HAP-1 (cell line): ENCODE measurements at regions not wholly inside any gene's neighbourhood (a gene's known extent, or its start where the extent isn't known, plus 50 kb on each side); places are given as distances from the start of the nearest gene placed in this dataset.

Source experiments
- DNase-seq, 2 experiments: peaks; one replicate each; pipeline ENCODE4 v3.0.0-alpha.2; 2016 to 2020; ENCODE audit warnings: low spot score in 2 of 2
- H3K27me3 ChIP-seq: fragments of 250-450 bp; sonication (Bioruptor Pico); 2 replicates; pipeline ENCODE4 v1.5.1; 2020; ENCODE audit warnings: low read depth, mild to moderate bottlenecking, moderate library complexity
- H3K36me3 ChIP-seq: fragments of 250-450 bp; sonication (Bioruptor Pico); replicated peaks from 2 replicates; pipeline ENCODE4 v1.5.1; 2020; ENCODE audit warnings: mild to moderate bottlenecking
- H3K4me1 ChIP-seq: fragments of 250-450 bp; sonication (Bioruptor Pico); 2 replicates; pipeline ENCODE4 v1.5.1; 2020; ENCODE audit warnings: mild to moderate bottlenecking
- H3K4me3 ChIP-seq: fragments of 250-450 bp; sonication (Bioruptor Pico); 2 replicates; pipeline ENCODE4 v1.5.1; 2020; ENCODE audit warnings: mild to moderate bottlenecking, moderate library complexity
- H3K9me3 ChIP-seq: fragments of 250-450 bp; sonication (Bioruptor Pico); 2 replicates; pipeline ENCODE4 v1.5.1; 2020; ENCODE audit warnings: mild to moderate bottlenecking, moderate library complexity
- in situ Hi-C: fragments of 300-500 bp; cut with MboI; formaldehyde crosslinking; loops from 3 replicates; pipeline ENCODE4 v1.14.3; 2020; ENCODE audit warnings: low sequenced_read_pairs, inconsistent platforms, mixed read lengths

GRCh38 chr4:129908117-129908516 is 812.2 kb downstream of the C4orf33 start:
- Histone ChIP-seq H3K27me3 (no peaks in the 10 kb centered on the region), H3K9me3 (no peaks in the 10 kb centered on the region), H3K4me1 (no peaks in the 10 kb centered on the region), H3K36me3 (no peaks in the 10 kb centered on the region), H3K4me3 (no peak overlapping the region)
- in situ Hi-C loops, result no loop called here
- DNase-seq, result no peak

GRCh38 chr4:129916991-129917390 is 821.0 kb downstream of the C4orf33 start:
- Histone ChIP-seq H3K27me3 (no peaks in the 10 kb centered on the region), H3K4me3 (no peak overlapping the region), H3K4me1 (no peaks in the 10 kb centered on the region), H3K9me3 (no peaks in the 10 kb centered on the region), H3K36me3 (no peaks in the 10 kb centered on the region)
- in situ Hi-C loops, result no loop called here
- DNase-seq, result no peak

- Histone ChIP-seq H3K4me3 (no peak overlapping the region), H3K4me1 (no peaks in the 10 kb centered on the region), H3K27me3 (no peaks in the 10 kb centered on the region), H3K36me3 (no peaks in the 10 kb centered on the region), H3K9me3 (no peaks in the 10 kb centered on the region)
- no peak for DNase-seq
- in situ Hi-C loops, result no loop called here
Measured at GRCh38 chr4:129917651-129918050, 821.7 kb downstream of the C4orf33 start.

- Histone ChIP-seq H3K27me3 (no peaks in the 10 kb centered on the region), H3K4me3 (no peak overlapping the region), H3K36me3 (no peaks in the 10 kb centered on the region), H3K9me3 (no peaks in the 10 kb centered on the region), H3K4me1 (no peaks in the 10 kb centered on the region; the same call in 1 of the 2 replicates)
- in situ Hi-C loops, result no loop called here
- peak in 1 of 2 experiments; percentile 4 for DNase-seq
Measured at GRCh38 chr4:129926936-129927335, 831.0 kb downstream of the C4orf33 start.

- no peak overlapping the region for H3K4me3 ChIP-seq
- H3K36me3 ChIP-seq, result no peaks in the 10 kb centered on the region
- H3K9me3 ChIP-seq, result no peaks in the 10 kb centered on the region
- H3K27me3 ChIP-seq, result no peaks in the 10 kb centered on the region
- peak; percentile 29 to 54 for DNase-seq
- no peaks in the 10 kb centered on the region; the same call in 1 of the 2 replicates for H3K4me1 ChIP-seq
- in situ Hi-C loops, result no loop called here
Measured at GRCh38 chr4:129929052-129929451, 833.1 kb downstream of the C4orf33 start.

- Histone ChIP-seq H3K4me3 (no peak overlapping the region), H3K4me1 (no peaks in the 10 kb centered on the region; the same call in 1 of the 2 replicates), H3K27me3 (no peaks in the 10 kb centered on the region), H3K9me3 (no peaks in the 10 kb centered on the region), H3K36me3 (no peaks in the 10 kb centered on the region)
- DNase-seq, result no peak
- in situ Hi-C loops, result no loop called here
Measured at GRCh38 chr4:129929984-129930383, 834.0 kb downstream of the C4orf33 start.

- H3K4me1 ChIP-seq, result no peaks in the 10 kb centered on the region
- no peaks in the 10 kb centered on the region for H3K36me3 ChIP-seq
- H3K4me3 ChIP-seq, result no peak overlapping the region
- no peaks in the 10 kb centered on the region for H3K9me3 ChIP-seq
- H3K27me3 ChIP-seq, result no peaks in the 10 kb centered on the region
- in situ Hi-C loops, result no loop called here
- DNase-seq, result no peak
Measured at GRCh38 chr4:129950217-129950616, 854.3 kb downstream of the C4orf33 start.

- Histone ChIP-seq H3K4me1 (peaks cover 10% of the 10 kb centered on the region), H3K4me3 (no peak overlapping the region), H3K36me3 (no peaks in the 10 kb centered on the region), H3K27me3 (no peaks in the 10 kb centered on the region), H3K9me3 (no peaks in the 10 kb centered on the region)
- in situ Hi-C loops, result no loop called here
- no peak for DNase-seq
Measured at GRCh38 chr4:129966175-129966574, 870.2 kb downstream of the C4orf33 start.

GRCh38 chr4:129968366-129968765 is 872.4 kb downstream of the C4orf33 start:
- Histone ChIP-seq H3K27me3 (no peaks in the 10 kb centered on the region), H3K36me3 (no peaks in the 10 kb centered on the region), H3K9me3 (no peaks in the 10 kb centered on the region), H3K4me3 (no peak overlapping the region), H3K4me1 (peaks cover 10% of the 10 kb centered on the region)
- DNase-seq, result no peak
- in situ Hi-C loops, result no loop called here

GRCh38 chr4:129968778-129969177 is 872.8 kb downstream of the C4orf33 start:
- Histone ChIP-seq H3K27me3 (no peaks in the 10 kb centered on the region), H3K4me1 (peaks cover 10% of the 10 kb centered on the region), H3K36me3 (no peaks in the 10 kb centered on the region), H3K4me3 (no peak overlapping the region), H3K9me3 (no peaks in the 10 kb centered on the region)
- in situ Hi-C loops, result no loop called here
- peak; percentile 35 to 58 for DNase-seq

GRCh38 chr4:129970801-129971200 is 874.8 kb downstream of the C4orf33 start:
- in situ Hi-C loops, result no loop called here

GRCh38 chr4:129971419-129971818 is 875.5 kb downstream of the C4orf33 start:
- H3K27me3 ChIP-seq, result no peaks in the 10 kb centered on the region
- in situ Hi-C loops, result no loop called here
- H3K4me3 ChIP-seq, result no peak overlapping the region
- H3K9me3 ChIP-seq, result no peaks in the 10 kb centered on the region
- H3K36me3 ChIP-seq, result no peaks in the 10 kb centered on the region
- H3K4me1 ChIP-seq, result peaks cover 10% of the 10 kb centered on the region
- no peak for DNase-seq

More at GRCh38 chr4:129970801-129971200, 874.8 kb downstream of the C4orf33 start:
- Histone ChIP-seq H3K4me1 (peaks cover 10% of the 10 kb centered on the region), H3K9me3 (no peaks in the 10 kb centered on the region), H3K27me3 (no peaks in the 10 kb centered on the region), H3K36me3 (no peaks in the 10 kb centered on the region), H3K4me3 (no peak overlapping the region)
- peak; percentile 23 to 42 for DNase-seq

GRCh38 chr4:129972257-129972656 is 876.3 kb downstream of the C4orf33 start:
- in situ Hi-C loops, result no loop called here
- no peak for DNase-seq
- no peak overlapping the region for H3K4me3 ChIP-seq

GRCh38 chr4:129974730-129975129 is 878.8 kb downstream of the C4orf33 start:
- H3K4me3 ChIP-seq, result no peak overlapping the region
- H3K4me1 ChIP-seq, result no peaks in the 10 kb centered on the region
- no peaks in the 10 kb centered on the region for H3K9me3 ChIP-seq
- no peaks in the 10 kb centered on the region for H3K27me3 ChIP-seq
- H3K36me3 ChIP-seq, result no peaks in the 10 kb centered on the region
- in situ Hi-C loops, result no loop called here
- DNase-seq, result no peak

More at GRCh38 chr4:129972257-129972656, 876.3 kb downstream of the C4orf33 start:
- Histone ChIP-seq H3K36me3 (no peaks in the 10 kb centered on the region), H3K9me3 (no peaks in the 10 kb centered on the region), H3K27me3 (no peaks in the 10 kb centered on the region), H3K4me1 (peaks cover 10% of the 10 kb centered on the region)

GRCh38 chr4:129978315-129978714 is 882.4 kb downstream of the C4orf33 start:
- Histone ChIP-seq H3K4me1 (no peaks in the 10 kb centered on the region), H3K27me3 (no peaks in the 10 kb centered on the region), H3K4me3 (no peak overlapping the region), H3K36me3 (no peaks in the 10 kb centered on the region), H3K9me3 (no peaks in the 10 kb centered on the region)
- in situ Hi-C loops, result no loop called here
- DNase-seq, result no peak
